GM18505 (cell line): ENCODE measurements at regions not wholly inside any gene's neighbourhood (a gene's known extent, or its start where the extent isn't known, plus 50 kb on each side); places are given as distances from the start of the nearest gene placed in this dataset.
A peak's percentile ranks its signal among the peaks of the same experiment; 100 is the strongest.
"Not testable (repeated sequence)": the region's sequence is repeated elsewhere in the genome, so short reads cannot be mapped to it uniquely, and the experiment has no call there.

Experiments used
- ATAC-seq: cut with Tn5 transposase; IDR thresholded peaks from one replicate; pipeline ENCODE4 v1.9.1; 2021; ENCODE audit not compliant: unreplicated experiment
- POLR2A ChIP-seq: IDR thresholded peaks from 4 replicates; pipeline ENCODE4 v1.6.1; 2011; ENCODE audit warnings: borderline replicate concordance; ENCODE audit not compliant: insufficient read depth, insufficient read length; ENCODE audit errors: extremely low read depth

- TF ChIP-seq POLR2A = no peak
These were observed 346.3 kb upstream of the FSTL5 start for GRCh38 chr4:162510115-162510514.

GRCh38 chr4:162509333-162509732 lies 345.5 kb upstream of the FSTL5 start:
- no peak for ATAC-seq

More at GRCh38 chr4:162510115-162510514, 346.3 kb upstream of the FSTL5 start:
- no peak for ATAC-seq

DNA sequence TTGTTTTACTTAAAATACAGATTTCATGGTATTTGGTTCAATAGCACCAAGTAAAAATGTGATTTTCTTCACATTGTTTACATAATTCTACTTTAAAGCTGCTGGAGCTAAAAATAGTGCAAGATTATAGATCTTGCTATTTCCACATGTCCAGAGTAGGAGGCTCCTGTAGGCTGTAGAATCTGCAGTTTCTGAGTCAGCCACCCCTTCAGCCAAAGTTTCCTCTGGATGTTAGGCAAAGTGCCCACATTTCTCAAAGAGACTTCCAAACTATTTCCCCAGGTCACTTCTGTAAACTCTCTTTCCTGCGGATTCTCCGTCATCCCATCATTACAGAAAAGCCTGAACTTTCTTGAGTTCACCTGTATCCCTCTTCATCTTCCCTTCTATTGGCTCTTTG lies 342.5 kb upstream of the FSTL5 start:
- no peak for TF ChIP-seq POLR2A
- ATAC-seq = no peak

More at GRCh38 chr4:162509333-162509732, 345.5 kb upstream of the FSTL5 start:
- no peak for TF ChIP-seq POLR2A

- ATAC-seq = no peak
- TF ChIP-seq POLR2A = no peak
These were observed 340.1 kb upstream of the FSTL5 start for GRCh38 chr4:162503868-162504267.

GRCh38 chr4:162502109-162502508 lies 338.3 kb upstream of the FSTL5 start:
- no peak for TF ChIP-seq POLR2A
- no peak for ATAC-seq

DNA sequence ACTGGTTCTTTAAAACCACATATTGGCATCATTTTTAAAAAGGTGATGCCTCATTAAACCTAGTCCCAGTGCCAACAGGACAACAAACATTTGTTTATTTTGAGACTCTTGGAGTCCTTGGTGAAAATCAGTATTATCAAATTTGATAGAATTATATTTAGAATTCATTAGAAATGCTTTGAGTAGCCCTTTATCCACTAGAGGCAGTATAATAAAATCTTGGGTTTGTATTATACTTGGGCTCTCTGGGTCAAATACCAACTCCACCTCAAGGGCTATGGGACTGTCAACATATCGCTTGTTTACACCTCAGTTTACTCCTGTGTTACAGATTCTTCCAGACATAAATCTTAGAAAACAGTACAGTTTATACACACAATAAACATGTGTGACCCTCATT lies 335.7 kb upstream of the FSTL5 start:
- ATAC-seq = no peak

GRCh38 chr4:162498168-162498567 lies 334.4 kb upstream of the FSTL5 start:
- no peak for TF ChIP-seq POLR2A
- no peak for ATAC-seq

More for the DNA sequence above, 335.7 kb upstream of the FSTL5 start:
- TF ChIP-seq POLR2A = no peak

DNA sequence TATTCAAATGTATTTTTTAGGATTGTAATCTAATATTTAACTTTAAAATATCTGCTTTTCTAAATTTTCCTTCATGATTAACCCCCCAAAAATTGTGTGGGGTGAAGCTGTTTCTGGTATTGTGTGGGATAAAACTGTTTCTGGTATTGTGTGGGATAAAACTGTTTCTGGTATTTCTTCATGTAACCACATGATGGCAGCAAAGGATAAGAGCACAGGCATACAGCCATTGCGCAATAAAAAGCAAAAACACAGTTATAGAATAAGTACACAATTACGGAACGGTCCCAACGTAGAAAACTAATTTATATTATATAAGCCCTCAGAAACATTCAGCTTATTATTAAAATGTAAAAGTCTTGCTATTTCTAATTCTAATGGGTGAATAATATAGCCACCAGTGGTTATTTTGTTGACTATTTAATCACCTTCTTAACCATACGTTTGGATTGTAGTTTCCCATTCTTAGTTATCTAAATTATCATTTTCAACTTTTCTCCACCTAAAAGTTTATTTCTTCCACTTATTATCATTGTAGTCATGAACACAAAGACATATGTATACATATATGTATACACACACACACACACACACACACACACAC lies 333.9 kb upstream of the FSTL5 start:
- no peak for TF ChIP-seq POLR2A
- peak; percentile 78 for ATAC-seq

DNA sequence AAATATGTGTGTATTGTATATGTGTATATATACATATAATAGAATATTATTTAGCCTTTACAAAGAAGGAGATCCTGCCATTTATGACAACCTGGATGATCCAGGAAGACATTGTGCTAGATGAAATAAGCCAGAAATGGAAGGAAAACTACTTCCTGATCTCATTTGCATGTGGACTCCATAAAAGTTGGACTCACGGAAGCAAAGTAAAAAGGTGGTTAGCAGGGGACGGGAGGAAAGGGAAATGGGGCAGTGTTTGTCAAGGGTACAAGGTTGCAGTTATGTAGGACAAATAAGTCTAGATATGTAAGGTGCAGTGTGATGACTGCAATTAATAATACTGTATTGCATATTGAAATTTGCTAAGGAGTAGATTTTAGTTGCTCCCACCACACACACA lies 331.1 kb upstream of the FSTL5 start:
- no peak for TF ChIP-seq POLR2A
- no peak for ATAC-seq

GRCh38 chr4:162485486-162485885 lies 321.7 kb upstream of the FSTL5 start:
- ATAC-seq = no peak
- no peak for TF ChIP-seq POLR2A

DNA sequence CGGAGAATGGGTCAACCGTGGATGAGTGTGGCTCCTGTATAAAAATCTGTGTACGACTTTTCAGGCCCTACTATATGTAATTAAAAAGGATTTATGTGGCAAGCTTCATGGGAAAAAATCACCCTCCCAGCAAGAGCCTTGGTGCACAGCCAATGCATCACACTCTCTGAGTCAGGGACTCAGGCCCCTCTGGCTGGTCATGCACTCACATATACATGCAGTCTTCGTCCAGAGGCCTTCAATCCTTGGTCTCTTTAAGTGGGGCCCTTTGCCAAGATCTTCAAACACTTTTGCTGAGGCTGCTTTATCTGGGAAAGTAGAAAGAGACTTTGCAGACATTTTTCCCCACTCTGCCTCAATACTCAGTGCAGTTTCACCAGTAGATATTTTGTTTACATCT lies 311.4 kb upstream of the FSTL5 start:
- ATAC-seq = no peak
- TF ChIP-seq POLR2A = no peak

- TF ChIP-seq POLR2A = no peak
These were observed 306.2 kb upstream of the FSTL5 start for GRCh38 chr4:162469977-162470376.

GRCh38 chr4:162465356-162465755 lies 301.6 kb upstream of the FSTL5 start:
- ATAC-seq = not testable (repeated sequence)

More at GRCh38 chr4:162469977-162470376, 306.2 kb upstream of the FSTL5 start:
- no peak for ATAC-seq

DNA sequence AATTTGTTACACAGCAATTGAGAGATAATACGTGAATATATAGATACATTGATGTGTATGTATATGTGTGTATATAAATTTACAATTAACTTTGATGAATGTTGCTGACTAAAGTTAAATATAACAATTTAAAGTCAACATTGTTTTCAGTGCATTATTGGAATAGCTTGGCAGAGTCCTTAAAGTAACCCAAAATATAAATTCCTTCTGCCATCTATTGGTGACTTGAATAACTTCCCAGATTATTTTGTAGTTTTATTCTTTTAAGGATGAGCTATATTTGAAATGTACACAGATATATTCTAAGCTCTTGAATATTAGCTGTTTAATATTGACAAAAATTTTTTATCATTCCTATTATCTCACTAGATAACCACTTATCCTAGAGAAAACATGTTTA lies 298.2 kb upstream of the FSTL5 start:
- no peak for ATAC-seq
- TF ChIP-seq POLR2A = no peak

GRCh38 chr4:162458051-162458450 lies 294.3 kb upstream of the FSTL5 start:
- no peak for ATAC-seq
- TF ChIP-seq POLR2A = no peak
